Activated CD4-positive, alpha-beta memory T cell treated with anti-CD3 and anti-CD28 coated beads for 36 hours (primary cell): ENCODE measurements at regions not wholly inside any gene's neighbourhood (a gene's known extent, or its start where the extent isn't known, plus 50 kb on each side); places are given as distances from the start of the nearest gene placed in this dataset.

Experiments
- CTCF ChIA-PET: fragments of 350-600 bp; sonication (Branson Sonifier 250); formaldehyde crosslinking; loops from one replicate; lab custom pipeline; 2021; ENCODE audit warnings: antibody characterized with exemption, inconsistent platforms; lab: Charles Lee
- POLR2A ChIA-PET: fragments of 350-600 bp; sonication (Branson Sonifier 250); formaldehyde crosslinking; loops from one replicate; lab custom pipeline; 2021; ENCODE audit warnings: antibody characterized with exemption; lab: Charles Lee
- DNase-seq: peaks from one replicate; pipeline ENCODE4 v3.0.0-alpha.2; 2020
- H3K27ac Mint-ChIP-seq: one replicate; pipeline ENCODE4 v1.8.0; 2021; ENCODE audit warnings: mixed read lengths
- H3K27me3 Mint-ChIP-seq: one replicate; pipeline ENCODE4 v1.8.0; 2021; ENCODE audit warnings: mixed read lengths
- H3K36me3 Mint-ChIP-seq: one replicate; pipeline ENCODE4 v1.8.0; 2021; ENCODE audit warnings: mixed read lengths
- H3K4me1 Mint-ChIP-seq: one replicate; pipeline ENCODE4 v1.8.0; 2021; ENCODE audit warnings: low read depth, mixed read lengths
- H3K4me3 Mint-ChIP-seq: one replicate; pipeline ENCODE4 v1.8.0; 2021; ENCODE audit warnings: mild to moderate bottlenecking, mixed read lengths
- H3K9me3 Mint-ChIP-seq: one replicate; pipeline ENCODE4 v1.8.0; 2021; ENCODE audit warnings: mixed read lengths
- intact Hi-C: fragments of 100-400 bp; cut with micrococcal nuclease; formaldehyde crosslinking; loops from one replicate; pipeline ENCODE4 v1.15.1; 2023

- POLR2A ChIA-PET, result interaction anchor here (0.7 kb wide), 1 partner anchor 13 kb away, joined by 3 read pairs; no protein-coding TSS in a partner anchor
- no peaks in the 10 kb centered on the region for H3K4me1 Mint-ChIP-seq
- intact Hi-C loops, result no loop called here
- CTCF ChIA-PET, result no interaction called here
- DNase-seq, result no peak
- no peak overlapping the region for H3K4me3 Mint-ChIP-seq
- no peaks in the 10 kb centered on the region for H3K36me3 Mint-ChIP-seq
- H3K9me3 Mint-ChIP-seq, result no peaks in the 10 kb centered on the region
- H3K27me3 Mint-ChIP-seq, result peaks cover 2% of the 10 kb centered on the region
- H3K27ac Mint-ChIP-seq, result no peak overlapping the region
These were observed 718.6 kb downstream of the QKI start for GRCh38 chr6:164133095-164133494.

GRCh38 chr6:164130585-164130984, 716.1 kb downstream of the QKI start:
- Mint-ChIP-seq H3K27ac (no peak overlapping the region), H3K9me3 (no peaks in the 10 kb centered on the region), H3K4me3 (no peak overlapping the region), H3K36me3 (no peaks in the 10 kb centered on the region), H3K27me3 (peaks cover 5% of the 10 kb centered on the region), H3K4me1 (no peaks in the 10 kb centered on the region)
- ChIA-PET CTCF (no interaction called here), POLR2A (no interaction called here)
- DNase-seq, result no peak
- intact Hi-C loops, result no loop called here

GRCh38 chr6:164130151-164130550, 715.6 kb downstream of the QKI start:
- ChIA-PET CTCF (interaction anchor here (0.8 kb wide), 1 partner anchor 9 kb away, joined by 3 read pairs; no protein-coding TSS in a partner anchor), POLR2A (no interaction called here)
- Mint-ChIP-seq H3K4me1 (no peaks in the 10 kb centered on the region), H3K27ac (no peak overlapping the region), H3K9me3 (no peaks in the 10 kb centered on the region), H3K27me3 (peaks cover 5% of the 10 kb centered on the region), H3K36me3 (no peaks in the 10 kb centered on the region), H3K4me3 (no peak overlapping the region)
- intact Hi-C loops, result no loop called here
- DNase-seq, result no peak

GRCh38 chr6:164129218-164129617, 714.7 kb downstream of the QKI start:
- POLR2A ChIA-PET, result no interaction called here
- intact Hi-C loops, result no loop called here

GRCh38 chr6:164128101-164128500, 713.6 kb downstream of the QKI start:
- H3K27me3 Mint-ChIP-seq, result peaks cover 3% of the 10 kb centered on the region
- H3K27ac Mint-ChIP-seq, result no peak overlapping the region
- H3K36me3 Mint-ChIP-seq, result no peaks in the 10 kb centered on the region
- no peak overlapping the region for H3K4me3 Mint-ChIP-seq
- POLR2A ChIA-PET, result no interaction called here
- H3K4me1 Mint-ChIP-seq, result no peaks in the 10 kb centered on the region
- DNase-seq, result no peak
- CTCF ChIA-PET, result no interaction called here
- no peaks in the 10 kb centered on the region for H3K9me3 Mint-ChIP-seq
- intact Hi-C loops, result no loop called here

More at GRCh38 chr6:164129218-164129617, 714.7 kb downstream of the QKI start:
- CTCF ChIA-PET, result interaction anchor here (0.8 kb wide), 1 partner anchor 10 kb away, joined by 3 read pairs; no protein-coding TSS in a partner anchor
- Mint-ChIP-seq H3K9me3 (no peaks in the 10 kb centered on the region), H3K27me3 (peaks cover 3% of the 10 kb centered on the region), H3K27ac (no peak overlapping the region), H3K4me1 (no peaks in the 10 kb centered on the region), H3K36me3 (no peaks in the 10 kb centered on the region), H3K4me3 (no peak overlapping the region)
- DNase-seq, result no peak

GRCh38 chr6:164124986-164125385, 710.5 kb downstream of the QKI start:
- H3K4me3 Mint-ChIP-seq, result no peak overlapping the region
- ChIA-PET CTCF (no interaction called here), POLR2A (no interaction called here)
- no peaks in the 10 kb centered on the region for H3K36me3 Mint-ChIP-seq
- no peaks in the 10 kb centered on the region for H3K9me3 Mint-ChIP-seq
- H3K27ac Mint-ChIP-seq, result no peak overlapping the region
- intact Hi-C loops, result no loop called here
- H3K27me3 Mint-ChIP-seq, result peaks cover 3% of the 10 kb centered on the region
- no peaks in the 10 kb centered on the region for H3K4me1 Mint-ChIP-seq
- DNase-seq, result no peak

GRCh38 chr6:164124473-164124872, 710.0 kb downstream of the QKI start:
- no peak overlapping the region for H3K4me3 Mint-ChIP-seq
- H3K27ac Mint-ChIP-seq, result no peak overlapping the region
- no peaks in the 10 kb centered on the region for H3K36me3 Mint-ChIP-seq
- no peak for DNase-seq
- intact Hi-C loops, result no loop called here
- H3K9me3 Mint-ChIP-seq, result no peaks in the 10 kb centered on the region
- ChIA-PET POLR2A (no interaction called here), CTCF (no interaction called here)
- peaks cover 3% of the 10 kb centered on the region for H3K27me3 Mint-ChIP-seq
- H3K4me1 Mint-ChIP-seq, result no peaks in the 10 kb centered on the region

GRCh38 chr6:164122109-164122508, 707.6 kb downstream of the QKI start:
- DNase-seq, result no peak
- no peak overlapping the region for H3K27ac Mint-ChIP-seq
- no peaks in the 10 kb centered on the region for H3K27me3 Mint-ChIP-seq
- ChIA-PET POLR2A (no interaction called here), CTCF (no interaction called here)
- no peak overlapping the region for H3K4me3 Mint-ChIP-seq
- no peaks in the 10 kb centered on the region for H3K4me1 Mint-ChIP-seq
- no peaks in the 10 kb centered on the region for H3K9me3 Mint-ChIP-seq
- H3K36me3 Mint-ChIP-seq, result no peaks in the 10 kb centered on the region
- intact Hi-C loops, result no loop called here

GRCh38 chr6:164121527-164121926, 707.0 kb downstream of the QKI start:
- H3K36me3 Mint-ChIP-seq, result no peaks in the 10 kb centered on the region
- intact Hi-C loops, result no loop called here
- H3K4me3 Mint-ChIP-seq, result no peak overlapping the region
- ChIA-PET CTCF (no interaction called here), POLR2A (no interaction called here)
- no peaks in the 10 kb centered on the region for H3K27me3 Mint-ChIP-seq
- no peaks in the 10 kb centered on the region for H3K4me1 Mint-ChIP-seq
- DNase-seq, result no peak
- H3K9me3 Mint-ChIP-seq, result no peaks in the 10 kb centered on the region
- H3K27ac Mint-ChIP-seq, result no peak overlapping the region

- H3K4me1 Mint-ChIP-seq, result no peaks in the 10 kb centered on the region
- POLR2A ChIA-PET, result no interaction called here
- intact Hi-C loops, result no loop called here
- H3K27ac Mint-ChIP-seq, result no peak overlapping the region
- no peaks in the 10 kb centered on the region for H3K36me3 Mint-ChIP-seq
- H3K9me3 Mint-ChIP-seq, result no peaks in the 10 kb centered on the region
- no peak for DNase-seq
- peaks cover 9% of the 10 kb centered on the region for H3K27me3 Mint-ChIP-seq
- CTCF ChIA-PET, result no interaction called here
- no peak overlapping the region for H3K4me3 Mint-ChIP-seq
These were observed 700.1 kb downstream of the QKI start for GRCh38 chr6:164114651-164115050.

- DNase-seq, result no peak
- H3K36me3 Mint-ChIP-seq, result no peaks in the 10 kb centered on the region
- peaks cover 9% of the 10 kb centered on the region for H3K27me3 Mint-ChIP-seq
- POLR2A ChIA-PET, result no interaction called here
- H3K4me3 Mint-ChIP-seq, result no peak overlapping the region
- no peaks in the 10 kb centered on the region for H3K4me1 Mint-ChIP-seq
- intact Hi-C loops, result no loop called here
- CTCF ChIA-PET, result no interaction called here
- H3K9me3 Mint-ChIP-seq, result no peaks in the 10 kb centered on the region
- H3K27ac Mint-ChIP-seq, result no peak overlapping the region
These were observed 699.5 kb downstream of the QKI start for GRCh38 chr6:164114051-164114450.

- DNase-seq, result no peak
- no peaks in the 10 kb centered on the region for H3K9me3 Mint-ChIP-seq
- no peaks in the 10 kb centered on the region for H3K36me3 Mint-ChIP-seq
- H3K27ac Mint-ChIP-seq, result no peak overlapping the region
- H3K27me3 Mint-ChIP-seq, result peaks cover 9% of the 10 kb centered on the region
- H3K4me3 Mint-ChIP-seq, result no peak overlapping the region
- POLR2A ChIA-PET, result no interaction called here
- no peaks in the 10 kb centered on the region for H3K4me1 Mint-ChIP-seq
- CTCF ChIA-PET, result no interaction called here
- intact Hi-C loops, result no loop called here
These were observed 699.1 kb downstream of the QKI start for GRCh38 chr6:164113637-164114036.

- Mint-ChIP-seq H3K9me3 (no peaks in the 10 kb centered on the region), H3K36me3 (no peaks in the 10 kb centered on the region), H3K27ac (no peak overlapping the region), H3K27me3 (peaks cover 9% of the 10 kb centered on the region), H3K4me3 (no peak overlapping the region), H3K4me1 (no peaks in the 10 kb centered on the region)
- ChIA-PET CTCF (no interaction called here), POLR2A (no interaction called here)
- intact Hi-C loops, result no loop called here
- DNase-seq, result no peak
These were observed 695.2 kb downstream of the QKI start for GRCh38 chr6:164109770-164110140.
